ENCODE measurements at regions not wholly inside any gene's neighbourhood (a gene's known extent, or its start where the extent isn't known, plus 50 kb on each side); places are given as distances from the start of the nearest gene placed in this dataset.

DNA sequence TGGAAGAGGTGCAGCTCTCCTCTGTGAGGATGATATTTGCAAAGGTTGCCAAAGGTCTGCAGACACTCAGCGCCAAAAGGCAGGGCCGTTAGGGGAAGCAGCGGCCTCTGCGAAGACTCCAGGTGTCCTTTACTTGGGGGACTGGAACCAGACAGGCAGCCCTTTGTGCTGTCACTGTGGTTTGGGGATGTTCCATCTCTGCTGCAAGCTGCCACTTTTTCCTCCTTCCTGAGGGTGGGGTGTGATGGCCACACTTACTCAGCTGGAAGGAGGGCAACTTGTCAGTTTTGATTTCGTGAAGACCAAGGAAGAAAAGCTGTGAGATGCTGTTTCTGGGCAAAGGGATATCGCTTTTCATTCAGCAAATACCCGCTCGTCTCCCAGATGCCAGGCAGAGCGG, 96.5 kb upstream of the PRR5 start:
- no peak overlapping the region for H3K27ac ChIP-seq
- ATAC-seq = no peak
- WGBS, 3 donors = 68 to 70% (median 69%) methylated on average over 9 of the region's 9 CpGs

DNA sequence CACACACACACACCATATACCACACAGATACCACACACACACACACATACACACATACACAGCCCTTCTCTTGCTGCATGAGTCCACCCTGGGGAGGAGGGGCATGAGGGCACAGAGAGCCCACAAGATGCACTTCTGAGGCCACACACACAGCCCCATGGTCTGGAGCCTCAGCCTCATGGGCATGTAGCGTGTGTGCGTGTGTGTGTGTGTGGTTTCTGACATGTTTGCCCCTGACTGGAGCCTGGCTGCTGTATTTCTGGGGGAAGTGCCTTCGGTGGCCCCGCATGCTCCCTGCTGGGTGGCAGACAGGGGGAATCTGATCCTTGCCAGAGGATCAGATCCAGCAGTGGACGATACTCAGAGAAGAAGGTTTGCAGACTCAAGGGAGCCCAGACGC, 97.0 kb upstream of the PRR5 start:
- no peaks in the 10 kb centered on the region for H3K9me3 ChIP-seq
- H3K4me1 ChIP-seq = no peaks in the 10 kb centered on the region
- no peak overlapping the region for H3K4me3 ChIP-seq
- DNase-seq (no peak), ATAC-seq (no peak)
- peaks cover 0 to 17% (median 4%) of the 10 kb centered on the region in 3 donors for H3K27me3 ChIP-seq (ENCODE audit: insufficient read depth in 3 of 3, low read length in 2 of 3)
- WGBS, 3 donors = 45 to 65% (median 58%) methylated on average over 6 of the region's 6 CpGs
- H3K27ac ChIP-seq = no peak overlapping the region
- intact Hi-C loops (cut with DNase I) = no loop called here
- TF ChIP-seq, protein P1, sequence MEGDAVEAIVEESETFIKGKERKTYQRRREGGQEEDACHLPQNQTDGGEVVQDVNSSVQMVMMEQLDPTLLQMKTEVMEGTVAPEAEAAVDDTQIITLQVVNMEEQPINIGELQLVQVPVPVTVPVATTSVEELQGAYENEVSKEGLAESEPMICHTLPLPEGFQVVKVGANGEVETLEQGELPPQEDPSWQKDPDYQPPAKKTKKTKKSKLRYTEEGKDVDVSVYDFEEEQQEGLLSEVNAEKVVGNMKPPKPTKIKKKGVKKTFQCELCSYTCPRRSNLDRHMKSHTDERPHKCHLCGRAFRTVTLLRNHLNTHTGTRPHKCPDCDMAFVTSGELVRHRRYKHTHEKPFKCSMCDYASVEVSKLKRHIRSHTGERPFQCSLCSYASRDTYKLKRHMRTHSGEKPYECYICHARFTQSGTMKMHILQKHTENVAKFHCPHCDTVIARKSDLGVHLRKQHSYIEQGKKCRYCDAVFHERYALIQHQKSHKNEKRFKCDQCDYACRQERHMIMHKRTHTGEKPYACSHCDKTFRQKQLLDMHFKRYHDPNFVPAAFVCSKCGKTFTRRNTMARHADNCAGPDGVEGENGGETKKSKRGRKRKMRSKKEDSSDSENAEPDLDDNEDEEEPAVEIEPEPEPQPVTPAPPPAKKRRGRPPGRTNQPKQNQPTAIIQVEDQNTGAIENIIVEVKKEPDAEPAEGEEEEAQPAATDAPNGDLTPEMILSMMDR (IDR thresholded peaks at IDR 0.05) = no peak
- no peaks in the 10 kb centered on the region for H3K36me3 ChIP-seq (ENCODE audit: insufficient read depth in 1 of 2, low read depth in 1 of 2)

More for the DNA sequence above, 96.5 kb upstream of the PRR5 start:
- Histone ChIP-seq H3K36me3 (ENCODE audit: insufficient read depth in 1 of 2, low read depth in 1 of 2) (no peaks in the 10 kb centered on the region), H3K4me1 (no peaks in the 10 kb centered on the region), H3K4me3 (no peak overlapping the region), H3K27me3 (ENCODE audit: insufficient read depth in 3 of 3, low read length in 2 of 3) (peaks cover 0 to 17% (median 4%) of the 10 kb centered on the region in 3 donors), H3K9me3 (no peaks in the 10 kb centered on the region)
- intact Hi-C loops (cut with DNase I) = no loop called here
- TF ChIP-seq, protein P1 (IDR thresholded peaks at IDR 0.05) = no peak
- no peak for DNase-seq

DNA sequence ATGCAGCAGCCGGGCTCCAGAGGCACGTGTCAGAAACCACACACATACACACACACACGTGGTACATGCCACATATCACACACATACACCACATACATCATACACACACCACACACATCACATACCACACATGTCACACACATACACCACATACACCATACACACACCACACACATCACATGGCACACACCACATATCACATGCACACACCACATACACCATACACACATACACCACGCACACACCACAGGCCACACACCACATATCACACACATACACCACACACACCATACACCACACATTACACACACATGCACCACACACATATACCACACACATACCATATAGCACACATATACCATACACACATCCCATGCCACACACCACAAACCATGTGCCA, 97.5 kb upstream of the PRR5 start:
- 84 to 97% (median 95%) methylated on average over 4 of the region's 4 CpGs for WGBS, 3 donors
- H3K4me3 ChIP-seq = no peak overlapping the region

DNA sequence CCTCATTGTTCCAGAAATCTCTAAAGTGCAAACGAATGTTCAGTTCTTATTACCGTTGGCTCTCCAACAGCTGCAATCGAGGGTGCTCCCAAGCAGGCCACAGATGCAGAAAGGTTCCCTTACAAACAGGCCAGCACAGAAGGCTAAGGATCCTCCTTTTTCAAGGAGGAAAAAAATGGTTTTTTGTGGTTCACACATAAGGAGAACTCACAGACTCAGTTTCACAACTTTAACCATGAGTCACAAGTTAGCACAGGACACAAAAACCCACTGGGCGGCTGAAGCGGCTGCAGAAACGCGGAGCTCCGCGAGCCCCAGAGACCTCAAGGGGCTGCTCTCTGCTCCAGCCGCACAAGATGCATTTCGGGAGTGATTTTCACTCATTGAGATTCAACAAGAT, 98.2 kb upstream of the PRR5 start:
- Histone ChIP-seq H3K27me3 (ENCODE audit: insufficient read depth in 3 of 3, low read length in 2 of 3) (peaks cover 0 to 21% (median 4%) of the 10 kb centered on the region in 3 donors), H3K27ac (no peak overlapping the region), H3K36me3 (ENCODE audit: insufficient read depth in 1 of 2, low read depth in 1 of 2) (no peaks in the 10 kb centered on the region), H3K4me3 (no peak overlapping the region), H3K4me1 (no peaks in the 10 kb centered on the region), H3K9me3 (no peaks in the 10 kb centered on the region)
- DNase-seq (no peak), ATAC-seq (no peak)
- TF ChIP-seq, protein P1 (IDR thresholded peaks at IDR 0.05) = no peak
- 78 to 83% (median 81%) methylated on average over 11 of the region's 11 CpGs for WGBS, 3 donors
- intact Hi-C loops (cut with DNase I) = no loop called here

More for the DNA sequence above, 97.5 kb upstream of the PRR5 start:
- no peak overlapping the region for H3K27ac ChIP-seq
- intact Hi-C loops (cut with DNase I) = no loop called here
- no peaks in the 10 kb centered on the region for H3K36me3 ChIP-seq (ENCODE audit: insufficient read depth in 1 of 2, low read depth in 1 of 2)
- no peaks in the 10 kb centered on the region for H3K4me1 ChIP-seq
- H3K9me3 ChIP-seq = no peaks in the 10 kb centered on the region
- TF ChIP-seq, protein P1 (IDR thresholded peaks at IDR 0.05) = no peak
- DNase-seq (no peak), ATAC-seq (no peak)
- peaks cover 0 to 20% (median 4%) of the 10 kb centered on the region in 3 donors for H3K27me3 ChIP-seq (ENCODE audit: insufficient read depth in 3 of 3, low read length in 2 of 3)

DNA sequence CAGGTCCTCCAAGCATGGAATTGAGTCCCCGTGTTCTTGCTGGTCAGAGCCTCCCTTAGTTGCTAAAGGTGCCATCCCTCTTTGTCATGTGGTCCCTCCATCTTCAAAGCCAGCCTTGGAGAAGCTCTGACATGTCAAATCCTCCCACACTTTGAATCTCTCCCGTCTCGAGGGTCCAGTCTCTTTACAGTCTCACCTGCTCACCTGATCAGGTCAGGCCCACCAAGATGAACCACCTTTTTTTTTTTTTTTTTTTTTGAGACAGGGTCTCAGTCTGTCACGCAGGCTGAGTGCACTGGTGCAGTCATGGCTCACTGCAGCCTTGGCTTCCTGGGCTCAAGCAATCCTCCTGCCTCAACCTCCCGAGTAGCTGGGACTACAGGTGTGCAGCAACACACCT, 100.3 kb upstream of the PRR5 start:
- Histone ChIP-seq H3K4me1 (no peaks in the 10 kb centered on the region), H3K36me3 (ENCODE audit: insufficient read depth in 1 of 2, low read depth in 1 of 2) (no peaks in the 10 kb centered on the region), H3K9me3 (no peaks in the 10 kb centered on the region), H3K27ac (no peak overlapping the region), H3K4me3 (no peak overlapping the region), H3K27me3 (ENCODE audit: insufficient read depth in 3 of 3, low read length in 2 of 3) (peaks cover 0 to 19% (median 8%) of the 10 kb centered on the region in 3 donors)
- intact Hi-C loops (cut with DNase I) = no loop called here
- WGBS, 3 donors = 93 to 94% (median 94%) methylated on average over 5 of the region's 5 CpGs
- DNase-seq = peak in 1 of 2 donors; percentile 12
- ATAC-seq = no peak
- TF ChIP-seq, protein P1 (IDR thresholded peaks at IDR 0.05) = no peak

Measured in psoas muscle (tissue), 7 donors.